ENCODE measurements at regions not wholly inside any gene's neighbourhood (a gene's known extent, or its start where the extent isn't known, plus 50 kb on each side); places are given as distances from the start of the nearest gene placed in this dataset.
"Not testable (repeated sequence)": the region's sequence is repeated elsewhere in the genome, so short reads cannot be mapped to it uniquely, and the experiment has no call there.

- DNase-seq = no peak
Observed at GRCh38 chr2:221753401-221753800, 181.3 kb upstream of the EPHA4 start.

- DNase-seq = no peak
Observed at GRCh38 chr2:221752781-221753180, 180.7 kb upstream of the EPHA4 start.

- DNase-seq = no peak
Observed at GRCh38 chr2:221750316-221750715, 178.2 kb upstream of the EPHA4 start.

- no peak for DNase-seq
Observed at GRCh38 chr2:221747289-221747972, 175.3 kb upstream of the EPHA4 start.

GRCh38 chr2:221741496-221742211 is 169.6 kb upstream of the EPHA4 start:
- DNase-seq = no peak

GRCh38 chr2:221731432-221732145 is 159.5 kb upstream of the EPHA4 start:
- DNase-seq = no peak

GRCh38 chr2:221726894-221727513 is 154.9 kb upstream of the EPHA4 start:
- DNase-seq = no peak

GRCh38 chr2:221724631-221725203 is 152.6 kb upstream of the EPHA4 start:
- DNase-seq = no peak

GRCh38 chr2:221724117-221724516 is 152.0 kb upstream of the EPHA4 start:
- not testable (repeated sequence) for DNase-seq

GRCh38 chr2:221716426-221717303 is 144.6 kb upstream of the EPHA4 start:
- DNase-seq = no peak

- no peak for DNase-seq
Observed at GRCh38 chr2:221715523-221716247, 143.6 kb upstream of the EPHA4 start.

- no peak for DNase-seq
Observed at GRCh38 chr2:221710744-221711143, 138.6 kb upstream of the EPHA4 start.

GRCh38 chr2:221708902-221709301 is 136.8 kb upstream of the EPHA4 start:
- no peak for DNase-seq

- no peak for DNase-seq
Observed at GRCh38 chr2:221705185-221705877, 133.2 kb upstream of the EPHA4 start.

- no peak for DNase-seq
Observed at GRCh38 chr2:221704442-221704841, 132.3 kb upstream of the EPHA4 start.

GRCh38 chr2:221693365-221693764 is 121.3 kb upstream of the EPHA4 start:
- no peak for DNase-seq

GRCh38 chr2:221691571-221691970 is 119.5 kb upstream of the EPHA4 start:
- DNase-seq = no peak

GRCh38 chr2:221689140-221689539 is 117.0 kb upstream of the EPHA4 start:
- no peak for DNase-seq

GRCh38 chr2:221680548-221680947 is 108.4 kb upstream of the EPHA4 start:
- no peak for DNase-seq

- no peak for DNase-seq
Observed at GRCh38 chr2:221677688-221678087, 105.6 kb upstream of the EPHA4 start.
